NB4 (cell line): ENCODE measurements at regions not wholly inside any gene's neighbourhood (a gene's known extent, or its start where the extent isn't known, plus 50 kb on each side); places are given as distances from the start of the nearest gene placed in this dataset.

Experiments used
- MYC ChIP-seq: IDR thresholded peaks from 2 replicates; pipeline ENCODE4 v1.6.1; 2011; ENCODE audit warnings: low read depth, low read length
- POLR2A ChIP-seq: IDR thresholded peaks from 2 replicates; pipeline ENCODE4 v1.6.1; 2011; ENCODE audit warnings: mild to moderate bottlenecking; ENCODE audit not compliant: insufficient read length; ENCODE audit errors: extremely low read depth
- TF ChIP-seq, protein P1 (sequence below): IDR thresholded peaks from one replicate; pipeline ENCODE4 v1.5.1; 2012; ENCODE audit warnings: low read depth, low read length
- TF ChIP-seq, protein P2 (sequence below): IDR thresholded peaks from 2 replicates; pipeline ENCODE4 v1.6.1; 2011; ENCODE audit warnings: low read depth, low read length

DNA sequence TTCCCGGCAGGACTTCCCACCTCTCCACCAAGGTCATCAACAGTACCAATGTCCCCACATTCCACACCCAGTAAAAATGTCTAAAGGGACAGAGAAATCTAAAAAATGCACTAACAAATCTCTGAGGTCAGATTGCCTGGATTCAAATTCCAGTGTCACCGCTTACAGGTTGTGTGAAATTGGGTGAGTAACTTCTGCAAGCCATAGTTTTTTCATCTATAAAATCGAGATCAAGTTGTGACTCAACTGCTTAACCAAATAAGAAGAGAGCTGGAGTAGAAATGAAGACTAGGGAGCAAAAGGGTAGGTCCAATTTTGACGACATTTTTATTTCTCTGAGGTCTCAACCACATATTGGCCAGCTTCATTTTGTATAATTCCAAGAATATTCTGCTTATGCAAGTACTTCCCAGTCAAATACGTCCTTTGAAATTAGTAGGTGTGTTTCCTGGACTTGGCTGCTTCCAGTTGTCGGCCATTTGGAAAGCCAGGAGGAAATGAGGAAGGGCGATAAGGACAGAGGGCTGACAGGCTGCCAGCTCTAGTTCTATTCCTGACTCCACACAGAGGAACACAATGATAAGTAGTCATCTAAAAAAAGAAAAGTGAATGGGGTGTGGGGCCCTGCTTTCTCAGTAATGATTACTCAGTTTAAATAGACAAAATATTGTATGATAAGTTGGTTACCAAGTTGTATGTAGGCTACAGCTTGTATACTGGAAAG is 57.7 kb upstream of the ZC3H11B start:
- TF ChIP-seq, protein P1, sequence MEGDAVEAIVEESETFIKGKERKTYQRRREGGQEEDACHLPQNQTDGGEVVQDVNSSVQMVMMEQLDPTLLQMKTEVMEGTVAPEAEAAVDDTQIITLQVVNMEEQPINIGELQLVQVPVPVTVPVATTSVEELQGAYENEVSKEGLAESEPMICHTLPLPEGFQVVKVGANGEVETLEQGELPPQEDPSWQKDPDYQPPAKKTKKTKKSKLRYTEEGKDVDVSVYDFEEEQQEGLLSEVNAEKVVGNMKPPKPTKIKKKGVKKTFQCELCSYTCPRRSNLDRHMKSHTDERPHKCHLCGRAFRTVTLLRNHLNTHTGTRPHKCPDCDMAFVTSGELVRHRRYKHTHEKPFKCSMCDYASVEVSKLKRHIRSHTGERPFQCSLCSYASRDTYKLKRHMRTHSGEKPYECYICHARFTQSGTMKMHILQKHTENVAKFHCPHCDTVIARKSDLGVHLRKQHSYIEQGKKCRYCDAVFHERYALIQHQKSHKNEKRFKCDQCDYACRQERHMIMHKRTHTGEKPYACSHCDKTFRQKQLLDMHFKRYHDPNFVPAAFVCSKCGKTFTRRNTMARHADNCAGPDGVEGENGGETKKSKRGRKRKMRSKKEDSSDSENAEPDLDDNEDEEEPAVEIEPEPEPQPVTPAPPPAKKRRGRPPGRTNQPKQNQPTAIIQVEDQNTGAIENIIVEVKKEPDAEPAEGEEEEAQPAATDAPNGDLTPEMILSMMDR: no peak
- no peak for TF ChIP-seq POLR2A
- no peak for TF ChIP-seq MYC
- TF ChIP-seq, protein P2, sequence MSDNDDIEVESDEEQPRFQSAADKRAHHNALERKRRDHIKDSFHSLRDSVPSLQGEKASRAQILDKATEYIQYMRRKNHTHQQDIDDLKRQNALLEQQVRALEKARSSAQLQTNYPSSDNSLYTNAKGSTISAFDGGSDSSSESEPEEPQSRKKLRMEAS: no peak
